ENCODE measurements at regions not wholly inside any gene's neighbourhood (a gene's known extent, or its start where the extent isn't known, plus 50 kb on each side); places are given as distances from the start of the nearest gene placed in this dataset.
A peak's percentile ranks its signal among the peaks of the same experiment; 100 is the strongest.

DNA sequence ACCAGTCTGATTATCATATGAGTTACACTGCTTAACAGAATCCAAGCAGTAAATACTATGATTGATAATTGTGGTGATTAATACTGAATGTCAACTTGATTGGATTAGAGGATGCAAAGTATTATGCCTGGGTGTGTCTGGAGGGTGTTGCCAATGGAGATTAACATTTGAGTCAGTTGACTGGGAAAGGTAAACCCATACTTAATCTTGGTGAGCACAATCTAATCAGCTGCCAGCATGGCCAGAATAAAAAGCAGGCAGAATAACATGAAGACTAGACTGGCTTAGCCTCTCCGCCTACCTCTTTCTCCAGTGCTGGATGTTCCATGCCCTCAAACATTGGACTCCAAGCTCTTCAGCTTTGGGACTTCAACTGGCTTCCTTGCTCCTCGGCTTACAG is 961.3 kb downstream of the ADGRL3 start:
- TF ChIP-seq, protein P1, sequence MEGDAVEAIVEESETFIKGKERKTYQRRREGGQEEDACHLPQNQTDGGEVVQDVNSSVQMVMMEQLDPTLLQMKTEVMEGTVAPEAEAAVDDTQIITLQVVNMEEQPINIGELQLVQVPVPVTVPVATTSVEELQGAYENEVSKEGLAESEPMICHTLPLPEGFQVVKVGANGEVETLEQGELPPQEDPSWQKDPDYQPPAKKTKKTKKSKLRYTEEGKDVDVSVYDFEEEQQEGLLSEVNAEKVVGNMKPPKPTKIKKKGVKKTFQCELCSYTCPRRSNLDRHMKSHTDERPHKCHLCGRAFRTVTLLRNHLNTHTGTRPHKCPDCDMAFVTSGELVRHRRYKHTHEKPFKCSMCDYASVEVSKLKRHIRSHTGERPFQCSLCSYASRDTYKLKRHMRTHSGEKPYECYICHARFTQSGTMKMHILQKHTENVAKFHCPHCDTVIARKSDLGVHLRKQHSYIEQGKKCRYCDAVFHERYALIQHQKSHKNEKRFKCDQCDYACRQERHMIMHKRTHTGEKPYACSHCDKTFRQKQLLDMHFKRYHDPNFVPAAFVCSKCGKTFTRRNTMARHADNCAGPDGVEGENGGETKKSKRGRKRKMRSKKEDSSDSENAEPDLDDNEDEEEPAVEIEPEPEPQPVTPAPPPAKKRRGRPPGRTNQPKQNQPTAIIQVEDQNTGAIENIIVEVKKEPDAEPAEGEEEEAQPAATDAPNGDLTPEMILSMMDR (conservative IDR thresholded peaks at IDR 0.05; ENCODE audit: low read depth, low read length) = no peak
- no peak overlapping the region for H3K4me3 ChIP-seq (ENCODE audit: low read depth, low read length)
- no peak for DNase-seq (ENCODE audit: low read depth)

DNA sequence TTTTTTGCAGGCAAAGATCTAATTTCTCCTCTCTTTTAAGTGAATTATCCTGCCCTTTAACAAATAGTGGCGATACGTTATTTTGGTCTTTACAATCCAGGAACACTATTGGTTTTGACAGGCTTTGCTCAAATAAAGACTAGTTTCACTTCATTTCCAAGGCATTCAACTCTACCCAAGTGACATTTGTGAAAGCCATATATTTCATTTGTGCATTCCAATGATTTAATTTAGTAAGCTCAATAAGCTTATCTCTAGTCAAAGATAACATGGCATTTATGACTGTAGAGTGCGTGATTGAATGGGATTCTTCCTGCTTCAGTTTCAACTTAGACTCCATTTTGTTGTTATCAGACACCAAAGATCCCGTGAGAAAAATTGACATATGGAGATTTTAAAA is 959.8 kb downstream of the ADGRL3 start:
- H3K4me3 ChIP-seq (ENCODE audit: low read depth, low read length) = no peak overlapping the region
- TF ChIP-seq, protein P1 (conservative IDR thresholded peaks at IDR 0.05; ENCODE audit: low read depth, low read length) = no peak
- no peak for DNase-seq (ENCODE audit: low read depth)

DNA sequence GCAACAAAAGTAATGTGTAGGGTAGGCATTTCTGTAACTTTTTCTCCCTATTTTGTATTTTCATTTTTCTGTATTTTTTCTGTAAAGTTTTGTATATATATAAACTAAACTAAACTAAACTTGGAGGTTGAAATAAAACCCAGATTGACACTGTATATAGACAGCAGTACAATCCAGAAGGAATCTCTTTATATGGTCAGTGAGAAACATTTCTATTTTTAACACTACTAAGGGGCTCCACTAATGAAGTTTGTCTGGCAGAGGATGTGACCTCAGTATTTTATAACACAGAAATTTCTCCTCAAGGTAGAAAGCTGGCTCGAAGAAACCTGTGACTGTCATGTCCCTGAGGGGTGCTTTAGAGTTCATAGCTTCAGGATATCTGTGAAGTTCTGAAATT is 959.2 kb downstream of the ADGRL3 start:
- TF ChIP-seq, protein P1 (conservative IDR thresholded peaks at IDR 0.05; ENCODE audit: low read depth, low read length) = no peak
- no peak for DNase-seq (ENCODE audit: low read depth)
- no peak overlapping the region for H3K4me3 ChIP-seq (ENCODE audit: low read depth, low read length)

DNA sequence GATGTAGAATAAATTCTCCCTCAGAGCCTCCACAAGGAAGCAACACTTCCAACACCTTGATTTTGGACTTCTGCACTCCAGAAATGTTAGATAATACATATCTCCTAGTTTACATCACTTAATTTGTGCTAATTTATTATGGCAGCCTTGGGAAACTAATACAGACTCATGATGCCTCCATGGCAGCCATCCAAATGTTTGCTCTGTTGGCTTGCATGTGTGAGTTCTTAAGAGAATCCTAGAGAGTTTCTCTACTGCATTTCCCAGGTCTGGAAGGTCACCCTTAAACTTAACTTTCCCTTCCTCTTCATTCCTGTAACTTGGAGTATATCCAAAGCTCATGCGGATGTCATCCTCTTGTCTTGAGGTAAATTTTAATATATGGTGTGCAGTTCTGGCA is 956.1 kb downstream of the ADGRL3 start:
- DNase-seq (ENCODE audit: low read depth) = peak; percentile 13
- TF ChIP-seq, protein P1 (conservative IDR thresholded peaks at IDR 0.05; ENCODE audit: low read depth, low read length) = no peak
- H3K4me3 ChIP-seq (ENCODE audit: low read depth, low read length) = no peak overlapping the region

GRCh38 chr4:62145276-62145675 is 945.1 kb downstream of the ADGRL3 start:
- no peak overlapping the region for H3K4me3 ChIP-seq (ENCODE audit: low read depth, low read length)
- peak; percentile 22 for DNase-seq (ENCODE audit: low read depth)
- TF ChIP-seq, protein P1 (conservative IDR thresholded peaks at IDR 0.05; ENCODE audit: low read depth, low read length) = no peak

- no peak overlapping the region for H3K4me3 ChIP-seq (ENCODE audit: low read depth, low read length)
- no peak for DNase-seq (ENCODE audit: low read depth)
- TF ChIP-seq, protein P1 (conservative IDR thresholded peaks at IDR 0.05; ENCODE audit: low read depth, low read length) = no peak
These were observed 944.3 kb downstream of the ADGRL3 start for GRCh38 chr4:62144431-62144830.

- no peak for DNase-seq (ENCODE audit: low read depth)
- TF ChIP-seq, protein P1 (conservative IDR thresholded peaks at IDR 0.05; ENCODE audit: low read depth, low read length) = no peak
- no peak overlapping the region for H3K4me3 ChIP-seq (ENCODE audit: low read depth, low read length)
These were observed 935.5 kb downstream of the ADGRL3 start for GRCh38 chr4:62135565-62136156.

Data from choroid plexus epithelial cell (primary cell).